KBM-7 (cell line): ENCODE measurements at regions not wholly inside any gene's neighbourhood (a gene's known extent, or its start where the extent isn't known, plus 50 kb on each side); places are given as distances from the start of the nearest gene placed in this dataset.

Experiments
- DNase-seq: peaks from one replicate; pipeline ENCODE4 v3.0.0-alpha.2; 2015
- in situ Hi-C: fragments of 300-500 bp; cut with MboI; formaldehyde crosslinking; loops from 2 replicates; pipeline ENCODE4 v1.14.3; 2020; ENCODE audit warnings: low sequenced_read_pairs, low pct_unique_long_range_greater_than_20kb, mixed read lengths

- no peak for DNase-seq
Observed at GRCh38 chr3:104612218-104612617, 754.5 kb upstream of the ALCAM start.

GRCh38 chr3:104614564-104614963 lies 752.1 kb upstream of the ALCAM start:
- in situ Hi-C loops, result no loop called here
- DNase-seq, result no peak

More at GRCh38 chr3:104612218-104612617, 754.5 kb upstream of the ALCAM start:
- in situ Hi-C loops, result no loop called here

GRCh38 chr3:104628185-104628789 lies 738.4 kb upstream of the ALCAM start:
- DNase-seq, result peak; percentile 56
- in situ Hi-C loops, result no loop called here

- in situ Hi-C loops, result no loop called here
- no peak for DNase-seq
Observed at GRCh38 chr3:104629038-104629437, 737.7 kb upstream of the ALCAM start.

- DNase-seq, result no peak
- in situ Hi-C loops, result no loop called here
Observed at GRCh38 chr3:104631254-104631653, 735.5 kb upstream of the ALCAM start.

GRCh38 chr3:104632521-104632920 lies 734.2 kb upstream of the ALCAM start:
- in situ Hi-C loops, result no loop called here
- no peak for DNase-seq

GRCh38 chr3:104632947-104633346 lies 733.8 kb upstream of the ALCAM start:
- in situ Hi-C loops, result no loop called here
- DNase-seq, result no peak

- DNase-seq, result no peak
- in situ Hi-C loops, result no loop called here
Observed at GRCh38 chr3:104635872-104636580, 730.7 kb upstream of the ALCAM start.

- no peak for DNase-seq
- in situ Hi-C loops, result no loop called here
Observed at GRCh38 chr3:104642827-104643226, 723.9 kb upstream of the ALCAM start.

GRCh38 chr3:104646196-104646595 lies 720.5 kb upstream of the ALCAM start:
- in situ Hi-C loops, result no loop called here
- DNase-seq, result no peak

- in situ Hi-C loops, result no loop called here
- no peak for DNase-seq
Observed at GRCh38 chr3:104648823-104649222, 717.9 kb upstream of the ALCAM start.

- in situ Hi-C loops, result no loop called here
- no peak for DNase-seq
Observed at GRCh38 chr3:104669083-104669482, 697.6 kb upstream of the ALCAM start.

GRCh38 chr3:104672331-104672730 lies 694.4 kb upstream of the ALCAM start:
- in situ Hi-C loops, result no loop called here
- DNase-seq, result no peak

- in situ Hi-C loops, result no loop called here
- no peak for DNase-seq
Observed at GRCh38 chr3:104673981-104674380, 692.7 kb upstream of the ALCAM start.

GRCh38 chr3:104676241-104676640 lies 690.5 kb upstream of the ALCAM start:
- in situ Hi-C loops, result no loop called here

GRCh38 chr3:104677932-104678331 lies 688.8 kb upstream of the ALCAM start:
- in situ Hi-C loops, result no loop called here

More at GRCh38 chr3:104676241-104676640, 690.5 kb upstream of the ALCAM start:
- DNase-seq, result no peak

GRCh38 chr3:104685492-104685891 lies 681.2 kb upstream of the ALCAM start:
- no peak for DNase-seq

More at GRCh38 chr3:104677932-104678331, 688.8 kb upstream of the ALCAM start:
- DNase-seq, result no peak

GRCh38 chr3:104687362-104687761 lies 679.3 kb upstream of the ALCAM start:
- in situ Hi-C loops, result no loop called here
- DNase-seq, result no peak

More at GRCh38 chr3:104685492-104685891, 681.2 kb upstream of the ALCAM start:
- in situ Hi-C loops, result no loop called here

GRCh38 chr3:104696470-104696869 lies 670.2 kb upstream of the ALCAM start:
- in situ Hi-C loops, result no loop called here
- DNase-seq, result no peak

GRCh38 chr3:104711406-104711805 lies 655.3 kb upstream of the ALCAM start:
- no peak for DNase-seq
- in situ Hi-C loops, result no loop called here

GRCh38 chr3:104715972-104716371 lies 650.7 kb upstream of the ALCAM start:
- in situ Hi-C loops, result no loop called here
- no peak for DNase-seq
